ENCODE measurements at regions not wholly inside any gene's neighbourhood (a gene's known extent, or its start where the extent isn't known, plus 50 kb on each side); places are given as distances from the start of the nearest gene placed in this dataset.
"Not testable (repeated sequence)": the region's sequence is repeated elsewhere in the genome, so short reads cannot be mapped to it uniquely, and the experiment has no call there.

DNA sequence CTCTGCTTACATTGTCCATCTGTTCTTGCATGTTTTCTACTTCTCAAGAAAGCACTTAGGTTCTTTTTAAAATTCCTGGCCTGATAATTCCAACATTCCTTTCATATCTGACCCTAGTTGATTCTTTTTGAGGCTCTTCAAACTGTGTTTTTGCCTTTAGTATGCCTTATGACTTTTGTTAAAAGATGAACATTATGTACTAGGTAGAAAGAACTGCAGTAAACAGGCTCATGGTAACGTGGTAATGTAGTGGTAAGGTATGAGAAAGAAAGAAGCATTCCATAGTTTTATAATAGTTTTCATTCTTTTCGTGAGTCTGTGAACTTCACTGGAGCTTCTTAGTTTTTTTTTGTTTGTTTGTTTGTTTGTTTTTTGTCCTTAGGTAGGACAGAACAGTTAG lies 306.4 kb downstream of the MBD2 start:
- DNase-seq = no peak

DNA sequence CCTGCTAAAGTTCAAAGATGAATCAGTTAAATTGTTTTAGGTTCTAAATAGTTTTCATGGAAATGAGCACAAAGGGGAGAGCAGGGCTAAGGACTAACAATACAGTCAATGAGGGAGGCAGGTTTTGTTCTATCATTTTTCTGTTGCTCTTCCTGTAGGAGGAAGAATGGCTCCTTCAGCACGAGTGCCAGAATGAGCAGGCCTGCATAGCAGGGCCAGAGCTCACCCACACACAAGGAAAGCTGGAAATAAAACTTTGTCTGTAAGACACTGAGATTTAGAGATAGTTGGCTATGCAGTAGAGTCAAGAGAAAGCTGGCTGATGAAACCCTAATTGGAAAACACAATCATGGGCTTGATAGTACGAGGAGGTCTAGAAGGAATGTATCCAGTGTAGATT lies 313.3 kb downstream of the MBD2 start:
- DNase-seq = no peak

DNA sequence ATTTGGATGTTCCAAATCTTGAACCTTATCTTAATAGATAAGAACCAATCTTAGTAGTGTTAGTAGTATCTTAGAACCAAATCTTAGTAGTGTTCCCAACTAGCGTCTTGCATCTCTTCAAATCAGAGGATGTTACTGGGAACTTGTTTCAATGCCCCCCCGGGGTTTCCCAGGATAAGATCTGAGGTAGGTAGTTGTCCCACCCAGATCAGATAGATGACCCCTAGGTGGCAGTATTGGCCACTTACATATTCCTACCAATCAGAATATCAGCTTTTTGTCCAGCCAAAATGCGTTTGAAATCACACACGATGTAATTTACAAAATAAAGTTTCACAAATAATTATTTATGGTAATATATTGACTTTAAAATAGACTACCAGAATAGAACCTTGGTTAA lies 314.8 kb downstream of the MBD2 start:
- DNase-seq = no peak

DNA sequence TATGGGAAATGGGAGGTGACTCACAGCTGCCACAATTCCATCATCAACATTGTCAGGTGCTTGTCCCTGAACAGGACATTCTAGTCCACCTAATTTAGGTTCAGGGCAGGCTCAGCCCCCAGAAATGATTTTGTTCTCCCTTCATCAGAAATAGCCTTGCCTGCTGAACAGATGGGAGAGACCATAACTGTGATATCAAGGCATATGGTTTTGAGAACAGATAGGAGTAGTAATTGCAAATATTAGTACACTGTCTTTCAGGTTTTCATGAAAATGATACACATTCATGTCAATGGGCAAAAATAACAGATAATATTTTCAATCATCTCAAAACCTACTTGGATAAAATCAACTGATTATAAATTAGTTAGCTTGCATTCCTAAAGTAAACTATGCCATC lies 316.5 kb downstream of the MBD2 start:
- DNase-seq = no peak

DNA sequence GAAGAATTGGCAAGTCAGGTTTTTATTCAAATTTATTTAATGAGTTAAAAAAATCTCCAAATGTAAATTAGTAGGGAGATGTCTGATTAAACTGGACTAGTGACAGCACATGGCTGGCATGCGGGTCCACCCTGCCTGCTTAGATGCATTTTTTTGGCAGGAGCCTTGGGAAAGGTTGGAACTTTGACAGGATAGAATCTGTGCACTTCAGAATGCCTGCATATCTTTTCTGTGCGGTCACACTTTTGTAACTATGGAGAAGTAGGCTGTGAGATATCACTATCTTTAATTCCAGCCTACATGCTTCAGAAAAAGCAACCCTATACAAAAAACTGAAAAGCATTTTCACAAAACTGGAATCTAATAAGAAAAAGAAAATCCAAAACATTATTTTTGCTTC lies 317.8 kb downstream of the MBD2 start:
- DNase-seq = no peak

DNA sequence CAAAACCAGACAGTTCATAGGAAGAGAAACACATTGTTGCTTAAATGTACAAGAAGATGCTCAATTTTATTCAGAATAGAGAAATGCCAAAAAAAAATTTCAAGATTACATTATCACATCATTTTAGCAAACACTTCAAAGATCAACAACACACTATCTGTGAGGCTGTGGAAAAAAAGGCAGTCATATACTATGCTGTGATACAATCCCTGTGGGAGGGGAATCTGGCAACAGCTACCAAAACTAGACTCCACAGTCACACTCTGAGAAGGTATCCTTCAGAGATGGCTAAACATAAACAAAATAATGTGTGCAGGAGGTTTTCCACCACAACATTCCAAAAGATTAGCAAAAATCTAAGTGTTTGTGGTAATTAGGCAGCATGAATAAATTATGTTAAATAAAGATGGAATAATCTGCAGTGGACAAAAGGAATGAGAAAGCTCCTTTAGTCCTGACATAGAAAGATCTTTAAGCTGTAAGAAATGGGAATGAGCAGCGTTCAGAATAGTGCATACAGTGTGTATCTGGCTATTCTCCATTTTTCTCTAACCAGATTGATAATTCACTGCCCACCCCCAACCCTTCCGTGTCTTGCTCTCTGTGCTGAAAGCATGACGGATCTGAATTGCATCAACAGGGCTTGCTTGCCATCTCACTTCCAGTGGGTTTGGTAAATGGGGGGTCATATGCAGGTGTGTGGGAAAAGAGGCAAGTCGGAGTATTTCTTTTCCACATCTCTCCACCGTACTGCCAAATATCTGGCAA lies 329.6 kb downstream of the MBD2 start:
- DNase-seq = no peak

DNA sequence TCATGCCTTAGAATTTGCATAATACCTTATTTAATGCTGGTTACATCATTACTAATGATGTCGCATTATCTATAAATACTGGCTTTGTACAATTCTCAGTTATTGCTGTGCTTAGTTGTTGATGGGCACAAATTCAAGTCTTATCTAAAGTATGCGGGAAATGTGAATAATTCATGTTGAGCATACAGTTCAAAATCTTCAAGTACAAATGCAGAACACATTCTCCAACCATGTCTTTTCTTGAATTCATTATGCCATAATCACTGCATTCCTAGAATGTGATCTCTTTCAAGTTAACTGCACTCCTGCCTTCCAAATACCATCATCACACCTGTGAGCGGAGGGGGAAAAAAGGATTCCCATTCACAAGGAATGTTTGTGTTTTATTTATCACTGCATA lies 337.0 kb downstream of the MBD2 start:
- DNase-seq = no peak

DNA sequence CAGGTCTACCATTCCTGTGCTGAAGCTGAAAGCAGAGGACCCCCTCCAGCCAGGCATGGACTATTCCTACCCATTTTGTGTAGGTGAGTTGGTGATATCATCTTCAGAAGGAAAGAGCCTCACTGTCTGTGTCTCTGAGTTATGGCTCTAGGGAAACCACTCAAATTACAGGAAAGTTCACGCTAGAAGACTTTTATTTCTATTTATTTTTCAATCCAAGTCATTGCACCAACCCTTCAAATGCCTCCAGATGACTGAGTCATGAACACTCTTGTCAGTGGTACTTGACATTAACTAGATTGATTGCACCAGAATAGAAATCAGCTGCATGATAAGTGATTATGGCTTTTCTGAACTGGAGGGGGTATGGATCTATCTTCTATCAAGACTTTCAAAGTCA lies 338.4 kb downstream of the MBD2 start:
- DNase-seq = no peak

DNA sequence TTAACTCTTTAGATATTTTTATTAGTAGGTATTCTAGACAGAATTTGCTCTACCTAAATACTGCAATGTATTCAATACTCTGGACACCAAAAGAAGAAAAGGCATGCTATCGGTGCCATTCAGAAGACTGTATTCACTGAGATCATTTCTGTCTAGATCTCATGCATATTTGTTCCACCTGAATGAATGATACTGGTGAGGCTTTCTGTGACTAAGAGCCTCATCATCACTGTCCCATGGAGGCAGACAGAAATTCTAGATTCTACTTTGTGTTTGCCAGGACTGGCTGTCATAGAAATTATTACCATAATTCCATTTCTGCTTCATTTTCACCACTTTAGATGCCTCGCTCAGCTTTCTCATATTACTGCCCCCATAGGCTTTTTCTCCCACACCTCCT lies 340.7 kb downstream of the MBD2 start:
- DNase-seq = no peak

DNA sequence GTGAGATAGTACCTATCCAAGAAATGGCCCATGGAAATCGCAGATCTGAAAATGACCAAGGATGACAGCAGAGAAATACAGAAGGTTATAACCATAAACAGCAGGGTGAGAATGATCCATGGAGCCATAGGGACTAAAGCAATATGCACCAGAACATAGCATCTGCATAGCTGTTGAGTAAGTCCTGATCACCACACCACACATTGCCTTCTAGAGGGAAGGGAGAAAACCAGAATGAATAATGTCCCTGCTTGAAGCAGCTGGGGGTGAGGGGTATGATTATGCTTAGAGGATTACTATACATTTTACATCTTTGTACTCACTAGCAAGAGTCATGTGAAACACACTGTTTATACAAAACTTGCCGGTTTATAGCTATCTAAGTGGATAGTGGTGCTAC lies 350.4 kb downstream of the MBD2 start:
- DNase-seq = no peak

DNA sequence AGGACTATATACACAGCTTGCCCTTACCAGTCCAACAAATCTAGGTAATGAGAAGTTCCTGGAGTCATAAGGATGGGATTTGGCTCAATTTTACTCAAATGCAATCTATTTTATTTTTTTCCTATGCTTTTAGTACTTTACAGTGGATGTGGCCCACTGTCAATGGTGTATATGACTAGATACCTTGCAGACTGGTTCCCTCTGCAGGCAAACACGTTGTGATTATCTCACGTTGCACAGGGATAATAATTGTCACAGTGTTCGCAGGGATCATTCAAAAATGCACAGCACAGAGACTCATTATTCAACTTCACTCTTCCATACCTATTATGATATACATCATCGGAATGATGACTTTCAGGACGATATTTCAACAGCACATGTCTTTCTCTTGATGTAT lies 359.7 kb downstream of the MBD2 start:
- no peak for DNase-seq

DNA sequence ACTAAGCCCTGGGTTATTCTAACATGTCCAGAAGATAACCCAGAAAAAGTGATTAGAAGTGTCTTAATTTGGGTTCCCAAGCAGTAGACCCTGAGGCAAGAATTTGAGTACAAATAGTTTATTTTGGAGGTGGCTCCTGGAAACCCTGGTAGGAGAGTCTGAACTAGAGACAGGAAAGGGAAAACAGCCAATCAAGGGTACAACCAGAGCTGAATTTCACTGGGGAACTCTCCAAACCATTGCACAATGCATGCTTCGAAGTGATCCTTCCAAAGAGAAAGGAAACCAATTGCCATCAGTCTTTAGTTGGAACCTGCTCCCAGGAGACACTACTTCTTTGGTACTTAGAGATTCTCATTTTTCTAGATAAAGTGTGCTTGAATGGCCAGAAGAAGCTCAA lies 361.5 kb downstream of the MBD2 start:
- no peak for DNase-seq

DNA sequence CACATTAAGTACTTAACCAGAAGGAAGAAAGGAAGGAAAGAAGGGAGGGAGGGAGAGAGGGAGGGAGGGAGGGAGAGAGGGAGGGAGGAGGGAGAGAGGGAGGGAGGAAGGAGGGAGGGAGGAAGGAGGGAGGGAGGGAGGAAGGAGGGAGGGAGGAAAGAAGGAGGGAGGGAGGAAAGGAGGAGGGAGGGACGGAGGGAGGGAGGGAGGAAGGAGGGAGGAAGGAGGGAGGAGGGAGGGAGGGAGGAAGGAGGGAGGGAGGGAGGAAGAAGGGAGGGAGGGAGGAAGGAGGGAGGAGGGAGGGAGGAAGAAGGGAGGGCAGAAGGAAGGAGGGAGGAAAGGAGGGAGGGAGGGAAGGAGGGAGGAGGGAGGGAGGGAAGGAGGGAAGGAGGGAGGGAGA lies 363.3 kb downstream of the MBD2 start:
- DNase-seq = no peak

DNA sequence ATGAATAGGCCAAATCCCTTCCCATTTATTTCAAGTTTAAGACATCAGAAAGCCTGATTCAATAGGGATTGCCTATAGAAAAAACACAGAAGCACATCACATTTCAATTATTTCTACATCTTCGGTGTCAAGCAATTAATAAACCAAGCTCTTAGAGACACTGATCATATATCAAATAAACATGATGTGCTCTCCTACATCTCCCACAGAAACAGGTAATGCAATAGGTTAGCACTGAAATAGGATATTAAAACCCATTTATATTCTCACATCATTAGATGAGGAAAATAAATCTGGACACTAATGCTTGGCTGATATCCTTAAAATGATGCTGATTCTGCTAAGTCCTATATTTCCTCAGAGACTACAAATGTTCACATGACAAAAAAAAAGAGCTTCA lies 364.7 kb downstream of the MBD2 start:
- no peak for DNase-seq

DNA sequence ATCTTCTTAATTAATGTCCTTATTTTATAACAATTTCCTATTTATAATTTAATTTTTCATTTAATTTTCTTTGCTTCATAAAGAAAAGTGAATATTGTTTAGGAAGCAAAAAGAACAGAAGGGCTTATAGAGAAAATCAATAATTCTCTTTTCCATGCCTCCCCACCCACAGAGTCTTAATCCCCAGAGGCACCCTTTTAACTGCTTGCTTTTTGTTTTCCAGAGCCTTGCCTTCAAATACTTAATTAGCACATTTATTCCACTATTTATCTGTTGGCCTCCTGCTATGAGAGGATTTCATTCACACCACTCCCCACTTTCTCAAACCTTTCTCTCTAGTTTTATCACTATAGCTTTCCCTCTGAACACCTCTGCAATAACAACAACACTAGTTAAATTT lies 373.6 kb downstream of the MBD2 start:
- DNase-seq = no peak

DNA sequence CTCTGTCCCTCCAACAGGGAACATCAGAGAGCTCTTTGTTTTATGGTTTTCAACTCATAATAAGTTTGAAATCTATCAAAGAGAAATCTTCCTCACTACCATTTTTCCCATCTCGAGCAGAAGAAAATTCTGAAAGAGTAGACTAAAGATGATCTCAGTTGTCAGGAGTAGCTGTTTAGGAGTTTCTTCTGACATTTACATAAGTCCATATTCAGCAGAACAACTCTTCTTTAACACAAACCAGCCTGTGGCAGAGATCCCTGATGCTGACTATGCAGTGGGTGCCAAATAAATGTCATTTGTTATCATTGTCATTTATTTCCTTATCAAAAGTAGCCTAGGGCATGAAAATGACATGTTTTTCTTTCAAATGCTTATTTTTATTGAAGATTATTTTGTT lies 380.7 kb downstream of the MBD2 start:
- DNase-seq = no peak

DNA sequence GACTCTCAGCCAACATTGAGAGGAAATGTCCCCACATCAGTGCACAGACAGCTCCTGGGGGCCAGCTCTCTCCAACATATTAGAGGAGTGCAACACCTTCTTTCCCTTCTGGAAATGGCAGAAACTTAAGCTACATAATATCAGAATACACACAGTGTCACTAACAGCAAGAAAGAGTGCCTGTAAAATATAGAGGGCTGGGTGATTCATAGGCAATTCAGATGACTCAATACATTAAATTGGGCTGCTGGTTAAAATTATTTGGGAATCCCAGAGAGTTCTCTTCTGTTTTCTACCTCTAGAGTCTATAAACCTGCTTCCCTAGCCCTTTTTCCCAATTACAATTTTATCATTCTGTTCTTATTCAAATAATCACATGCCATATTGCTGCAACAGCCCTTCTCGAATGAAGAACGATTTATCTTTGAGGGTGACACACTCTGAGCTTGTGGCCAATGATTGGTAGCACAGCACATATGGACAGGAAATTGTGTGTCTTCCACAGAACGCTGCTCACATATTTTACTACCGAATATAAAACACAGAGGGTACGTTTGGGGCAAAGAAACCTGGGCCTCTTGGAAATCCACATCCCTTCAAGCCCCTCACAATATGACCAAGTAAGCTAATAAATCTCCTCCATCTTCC lies 381.2 kb downstream of the MBD2 start:
- DNase-seq = no peak

DNA sequence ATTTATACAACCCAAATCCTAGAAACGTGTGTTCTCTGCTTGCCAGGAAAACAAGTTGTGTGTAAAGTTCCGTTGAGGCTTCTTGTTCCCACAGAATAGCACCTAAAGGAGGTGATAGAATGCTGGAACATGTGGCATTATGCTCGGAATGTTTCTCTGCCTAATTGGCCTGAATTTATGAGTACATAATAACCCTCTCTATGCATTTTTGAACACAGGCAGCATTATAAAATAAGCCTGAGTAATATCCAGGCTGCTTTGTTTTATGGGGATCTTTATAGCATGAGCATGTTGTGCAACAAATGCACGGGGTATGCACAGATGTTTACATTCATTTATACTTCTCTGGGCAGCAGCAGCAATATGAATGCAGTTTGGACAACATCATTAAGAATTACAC lies 385.7 kb downstream of the MBD2 start:
- DNase-seq = no peak

DNA sequence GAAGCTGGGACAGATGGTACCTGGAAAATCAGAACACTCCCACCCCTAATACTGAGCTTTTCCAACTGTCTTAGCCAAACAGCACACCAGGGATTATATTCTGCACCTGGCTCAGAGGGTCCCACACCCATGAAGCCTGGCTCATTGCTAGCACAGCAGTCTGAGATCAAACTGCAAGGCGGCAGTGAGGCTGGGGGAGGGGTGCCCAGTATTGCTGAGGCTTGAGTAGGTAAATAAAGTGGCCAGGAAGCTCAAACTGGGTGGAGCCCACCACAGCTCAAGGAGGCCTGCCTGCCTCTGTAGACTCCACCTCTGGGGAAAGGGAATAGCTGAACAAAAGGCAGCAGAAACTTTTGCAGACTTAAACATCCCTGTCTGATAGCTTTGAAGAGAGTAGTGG lies 403.3 kb downstream of the MBD2 start:
- not testable (repeated sequence) for DNase-seq

DNA sequence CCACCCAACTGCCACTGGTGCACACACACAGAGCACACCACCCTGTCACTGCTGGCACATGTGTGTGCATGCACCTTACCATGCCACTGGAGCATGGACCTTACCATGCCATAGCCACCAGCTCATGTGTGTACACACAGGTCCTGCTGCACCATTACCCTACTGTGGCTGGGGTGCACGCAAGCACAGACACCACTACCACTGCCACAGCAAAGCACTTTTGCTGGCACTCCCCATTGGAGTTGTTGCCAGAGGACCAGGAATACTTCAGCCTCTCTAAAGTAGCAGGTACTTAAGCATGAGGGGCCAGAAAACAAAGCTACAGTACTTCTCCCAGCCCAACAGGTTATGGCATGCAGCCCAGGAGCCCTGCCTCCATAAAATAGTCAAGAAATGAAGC lies 404.8 kb downstream of the MBD2 start:
- DNase-seq = no peak

DNA sequence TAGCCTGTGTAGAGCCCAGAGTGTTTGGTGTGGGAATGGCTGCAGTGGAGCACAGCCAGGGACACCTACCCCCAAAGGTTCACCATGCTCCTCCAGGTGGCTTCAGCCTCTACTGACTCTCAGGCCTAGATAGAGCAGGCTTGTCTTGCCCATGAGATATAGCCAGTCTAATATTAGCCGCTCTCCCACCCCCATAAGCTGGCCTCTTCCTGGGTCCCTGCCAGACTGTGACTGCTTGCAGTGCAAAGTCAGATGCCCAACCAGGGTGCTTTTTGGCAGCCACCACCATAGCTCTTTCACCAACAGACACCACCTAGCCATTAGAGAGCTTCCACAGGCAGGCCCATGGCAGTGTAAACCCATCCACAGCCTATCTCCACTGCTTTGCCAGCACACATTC lies 405.3 kb downstream of the MBD2 start:
- DNase-seq = no peak

DNA sequence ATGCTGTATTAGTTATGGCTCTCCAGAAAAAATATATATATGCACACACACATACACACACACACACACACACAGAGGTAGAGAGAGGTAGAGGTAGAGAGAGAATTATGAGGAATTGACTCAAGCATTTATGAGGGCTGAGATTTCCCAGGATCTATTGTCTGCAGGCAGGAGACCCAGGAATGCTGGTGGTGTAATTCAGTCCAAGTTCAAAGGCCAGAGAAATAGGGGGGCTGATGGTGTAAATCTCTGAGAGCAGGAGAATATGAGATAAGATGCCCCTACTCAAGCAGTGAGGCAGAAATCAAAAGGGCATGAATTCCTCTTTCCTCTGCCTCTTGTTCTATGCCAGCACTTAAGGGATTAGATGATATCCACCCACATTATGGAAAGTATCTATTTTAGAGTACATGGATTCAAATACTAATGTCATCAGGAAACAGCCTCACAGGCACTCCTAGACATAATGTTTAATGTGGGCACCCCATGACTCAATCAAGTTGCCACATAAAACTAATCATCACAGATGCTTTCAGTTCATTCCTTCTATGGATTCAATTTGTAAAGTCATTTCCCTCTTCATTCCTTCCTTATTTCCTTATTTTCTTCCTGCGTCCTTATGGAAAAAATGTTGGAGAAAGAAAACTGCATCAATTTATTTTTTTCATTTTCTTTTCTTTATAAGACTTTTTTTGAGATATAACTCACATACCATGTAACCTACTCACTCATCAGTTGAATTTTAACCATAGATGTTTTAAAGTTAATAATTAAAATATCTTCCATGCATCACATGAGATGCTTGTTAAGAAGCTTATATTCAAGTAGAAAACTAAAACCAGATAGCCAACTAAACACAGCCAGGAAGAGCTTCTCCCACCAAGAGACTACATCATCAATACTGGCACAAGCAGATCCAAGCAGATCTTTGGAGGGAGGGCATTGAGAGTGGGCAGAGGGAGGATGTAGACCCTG lies 406.2 kb downstream of the MBD2 start:
- DNase-seq = no peak

DNA sequence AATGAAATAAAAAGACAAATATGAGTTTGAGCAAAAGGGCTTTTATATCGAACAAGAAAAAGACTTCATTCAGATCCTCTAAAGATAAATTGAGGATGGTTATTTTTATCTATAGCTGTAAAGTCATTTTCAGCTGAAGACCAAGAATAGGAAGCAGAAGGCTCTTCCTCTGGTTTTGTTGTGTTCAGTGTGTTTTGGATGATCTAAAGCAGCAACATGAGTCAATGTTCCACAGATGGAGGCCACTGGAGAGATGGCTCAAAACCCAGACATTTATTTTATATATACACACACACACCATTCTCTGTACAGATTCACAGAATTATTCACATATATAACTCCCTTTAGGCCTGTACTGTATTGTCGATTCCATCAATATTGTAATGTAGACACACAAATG lies 424.3 kb downstream of the MBD2 start:
- no peak for DNase-seq

DNA sequence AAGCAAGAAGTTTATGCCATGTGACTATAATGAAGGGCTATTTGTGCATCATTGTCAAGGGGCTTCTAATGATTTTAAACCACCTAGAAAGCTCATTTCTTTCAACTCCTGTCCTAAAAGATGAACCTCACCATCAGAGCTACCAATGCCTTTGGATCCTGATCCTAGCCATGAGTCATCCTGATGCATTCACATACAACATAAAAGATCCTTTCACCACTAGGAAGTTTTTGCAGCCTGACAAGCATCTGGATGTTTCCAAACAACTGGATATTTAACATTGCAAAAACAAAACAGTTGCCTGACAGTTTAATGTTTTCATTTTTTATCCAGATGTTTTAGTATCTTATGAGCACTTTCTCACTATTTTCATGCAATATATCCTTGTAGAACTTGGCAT lies 425.3 kb downstream of the MBD2 start:
- DNase-seq = no peak

All from right hindlimb (tissue), 1 donor.